Heart right ventricle (tissue), 16 donors: ENCODE measurements at regions not wholly inside any gene's neighbourhood (a gene's known extent, or its start where the extent isn't known, plus 50 kb on each side); places are given as distances from the start of the nearest gene placed in this dataset.

Experiments
- ATAC-seq, 8 donors: fragments of 200-7000 bp; cut with Tn5 transposase; one replicate each; pipeline ENCODE4 v1.9.1; 2020; ENCODE audit warnings: mild to moderate bottlenecking in 8 of 8, moderate library complexity in 8 of 8, moderate number of reproducible peaks in 1 of 8
- DNase-seq, 2 donors: peaks; one replicate each; pipeline ENCODE4 v3.0.0-alpha.2; 2020
- H3K27ac ChIP-seq, 10 donors: fragments of 200-600 bp; sonication (generic) in 2 of 10; one replicate each; pipeline versions ENCODE4 v1.5.0 to v1.8.0; 2020 to 2022; ENCODE audit warnings: mild to moderate bottlenecking in 3 of 10
- H3K27me3 ChIP-seq, 7 donors: fragments of 200-600 bp; one replicate each; pipeline ENCODE4 v1.8.0; 2021 to 2022; ENCODE audit warnings: mild to moderate bottlenecking in 2 of 7
- H3K36me3 ChIP-seq, 9 donors: fragments of 200-600 bp; sonication (generic) in 1 of 9; one replicate each; pipeline versions ENCODE4 v1.5.0 to v1.8.0; 2020 to 2022; ENCODE audit warnings: mild to moderate bottlenecking in 2 of 9
- H3K4me1 ChIP-seq, 9 donors: fragments of 200-600 bp; sonication (generic) in 1 of 9; one replicate each; pipeline versions ENCODE4 v1.5.0 to v1.8.0; 2020 to 2022; ENCODE audit warnings: mild to moderate bottlenecking in 4 of 9
- H3K4me3 ChIP-seq, 10 donors: fragments of 200-600 bp; sonication (generic) in 2 of 10; one replicate each; pipeline versions ENCODE4 v1.5.0 to v1.8.0; 2020 to 2022; ENCODE audit warnings: mild to moderate bottlenecking in 7 of 10, moderate library complexity in 2 of 10
- H3K9me3 ChIP-seq, 11 donors: fragments of 200-600 bp in 10 of 11; sonication (generic) in 2 of 11; one replicate each; pipeline versions ENCODE4 v1.5.0 to v1.8.0; 2013 to 2022; ENCODE audit warnings: mild to moderate bottlenecking in 2 of 11, control low read depth in 1 of 11, moderate library complexity in 1 of 11
- WGBS, 2 donors: extraction: QIAGEN DNeasy Blood & Tissue Kit; methylation state at CpG; one replicate each; pipeline ENCODE4 v1.1.7; 2013; ENCODE audit warnings: inconsistent platforms in 1 of 2; 5-methylcytosine and 5-hydroxymethylcytosine counted together
- intact Hi-C, 10 donors: fragments of 100-400 bp; cut with DNase I; formaldehyde crosslinking; loops; one replicate each; pipeline versions ENCODE4 v1.11.1 to v1.14.2; 2022
- TF ChIP-seq, protein P1 (sequence below), 9 donors: fragments of 200-600 bp; sonication (generic) in 2 of 9; IDR thresholded peaks; one replicate each; pipeline versions ENCODE4 v1.5.0 to v1.8.0; 2021 to 2022; ENCODE audit warnings: antibody characterized with exemption in 9 of 9, mild to moderate bottlenecking in 5 of 9, moderate library complexity in 1 of 9
- donor health status: Arrhythmogenic right ventricular cardiomyopathy.
- donor health status: ischemic (EF 13 %, LVEDD 7.1; RV severe dilation, severe dysfunction).
- donor health status: healthy with polysubstance abuse.
- donor health status: DM: no; HTN: yes; CAD: no.
- donor health status: DM: no; HTN: no; CAD: no.
- donor health status: ischemic (EF 25% LVEDD 6.9; RV normal size, moderate dysfunction).
- donor health status: ischemic (EF 25% LVEDD 5.7; RV mildly dilated, moderate dysfunction).
- donor health status: healthy.
- donor health status: DM: yes; HTN: yes; CAD: no.
- donor health status: Ischemic cardiomyopathy.
- donor health status: ischemic (EF 35%, LVEDD 5.7; RV mildly dilated, moderate dysfunction).
- donor health status: nonischemic (EF 11% LVEDD 7.7; RV severe dilation, severe dysfunction).
- donor health status: DM: yes; HTN: yes; CAD: no.
- donor health status: PGD.
- donor health status: ischemic (EF 29% LVEDD 5.4; RV normal size, mild dysfunction).
- donor health status: nonischemic (EF 23%, LVEDD 6.1; RV moderate dilation, normal function).

DNA sequence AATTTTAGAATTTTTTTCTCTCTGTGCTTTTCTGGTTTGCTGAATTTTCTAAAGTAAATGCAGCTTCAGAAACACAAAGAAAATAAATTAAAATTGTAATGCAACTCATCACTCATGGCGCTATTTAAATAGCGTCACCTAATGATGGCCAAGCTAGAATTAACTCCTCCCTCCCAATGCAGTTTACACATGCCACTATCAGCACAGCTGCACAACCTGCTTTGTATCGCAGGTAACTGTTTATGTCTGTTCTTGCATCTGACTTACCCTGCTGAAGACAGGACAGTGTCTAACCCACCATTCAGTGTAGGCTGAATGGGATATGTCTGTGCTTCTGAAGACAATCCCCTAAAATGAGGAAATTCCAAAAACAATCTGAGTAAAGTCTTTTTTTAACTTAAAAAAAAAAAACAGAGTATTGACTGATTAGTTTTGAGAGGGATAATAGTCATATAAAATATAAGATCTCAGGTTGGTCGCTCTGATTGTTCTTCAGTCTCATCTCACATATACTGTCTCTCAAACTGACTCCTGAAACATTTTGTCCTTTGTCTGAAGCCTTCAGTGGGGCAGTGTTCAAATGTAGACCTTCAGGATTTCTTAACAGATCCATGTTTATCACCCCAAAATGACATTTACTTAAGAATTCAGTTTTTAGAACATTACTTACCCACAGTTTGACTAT, 271.4 kb downstream of the ZEB2 start:
- DNase-seq, result no peak
- TF ChIP-seq, protein P1, sequence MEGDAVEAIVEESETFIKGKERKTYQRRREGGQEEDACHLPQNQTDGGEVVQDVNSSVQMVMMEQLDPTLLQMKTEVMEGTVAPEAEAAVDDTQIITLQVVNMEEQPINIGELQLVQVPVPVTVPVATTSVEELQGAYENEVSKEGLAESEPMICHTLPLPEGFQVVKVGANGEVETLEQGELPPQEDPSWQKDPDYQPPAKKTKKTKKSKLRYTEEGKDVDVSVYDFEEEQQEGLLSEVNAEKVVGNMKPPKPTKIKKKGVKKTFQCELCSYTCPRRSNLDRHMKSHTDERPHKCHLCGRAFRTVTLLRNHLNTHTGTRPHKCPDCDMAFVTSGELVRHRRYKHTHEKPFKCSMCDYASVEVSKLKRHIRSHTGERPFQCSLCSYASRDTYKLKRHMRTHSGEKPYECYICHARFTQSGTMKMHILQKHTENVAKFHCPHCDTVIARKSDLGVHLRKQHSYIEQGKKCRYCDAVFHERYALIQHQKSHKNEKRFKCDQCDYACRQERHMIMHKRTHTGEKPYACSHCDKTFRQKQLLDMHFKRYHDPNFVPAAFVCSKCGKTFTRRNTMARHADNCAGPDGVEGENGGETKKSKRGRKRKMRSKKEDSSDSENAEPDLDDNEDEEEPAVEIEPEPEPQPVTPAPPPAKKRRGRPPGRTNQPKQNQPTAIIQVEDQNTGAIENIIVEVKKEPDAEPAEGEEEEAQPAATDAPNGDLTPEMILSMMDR (IDR thresholded peaks at IDR 0.05), result no peak
- ATAC-seq, result no peak
- Histone ChIP-seq H3K36me3 (no peaks in the 10 kb centered on the region), H3K27ac (no peak overlapping the region), H3K9me3 (peaks cover 0 to 19% (median 10%) of the 10 kb centered on the region in 11 donors), H3K27me3 (no peaks in the 10 kb centered on the region), H3K4me1 (peaks cover 0 to 9% (median 0%) of the 10 kb centered on the region in 9 donors), H3K4me3 (no peak overlapping the region)
- 99% methylated on average over 4 of the region's 4 CpGs for WGBS, 2 donors
- intact Hi-C loops, result no loop called here

DNA sequence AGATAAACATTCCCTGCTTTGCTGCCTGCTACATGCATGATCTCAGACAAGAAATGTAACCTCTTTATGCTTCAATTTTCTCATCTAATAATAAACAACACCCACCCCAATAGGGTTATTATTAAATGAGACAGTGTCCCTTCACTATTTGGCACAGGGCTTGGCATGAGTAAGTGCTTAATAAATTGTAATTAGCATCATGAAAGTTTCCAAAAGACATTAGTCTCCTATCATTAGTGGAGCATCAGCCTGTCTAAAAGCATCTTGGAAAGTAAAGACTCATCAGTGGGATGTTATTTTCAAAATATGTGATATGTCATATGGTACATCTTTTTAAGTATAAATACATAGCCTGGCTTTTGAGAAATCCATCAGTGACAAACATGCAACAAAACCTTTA, 275.0 kb downstream of the ZEB2 start:
- H3K9me3 ChIP-seq, result no peaks in the 10 kb centered on the region
- H3K4me1 ChIP-seq, result peaks cover 0 to 27% (median 8%) of the 10 kb centered on the region in 9 donors
- TF ChIP-seq, protein P1 (IDR thresholded peaks at IDR 0.05), result no peak
- H3K4me3 ChIP-seq, result no peak overlapping the region
- H3K27ac ChIP-seq, result no peak overlapping the region
- H3K36me3 ChIP-seq, result no peaks in the 10 kb centered on the region
- DNase-seq, result no peak
- ATAC-seq, result no peak
- H3K27me3 ChIP-seq, result no peaks in the 10 kb centered on the region
- intact Hi-C loops, result no loop called here

DNA sequence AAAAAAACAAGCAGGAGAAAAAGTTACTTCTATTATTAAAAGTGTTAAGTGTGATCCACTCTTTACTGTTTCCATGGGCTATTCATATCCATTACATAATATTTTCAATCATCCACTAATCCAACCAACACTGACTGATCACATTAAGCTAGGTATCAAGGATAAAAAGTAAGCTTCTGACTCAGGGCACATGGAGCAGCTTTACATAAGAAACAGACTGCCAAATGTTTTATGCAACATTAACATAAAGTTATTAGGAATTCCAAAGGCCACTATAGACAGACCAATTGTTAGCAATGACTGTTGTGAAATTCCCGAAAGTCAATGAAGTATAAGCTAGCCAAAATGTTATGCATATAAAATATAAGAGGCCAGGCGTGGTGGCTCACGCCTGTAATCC, 277.6 kb downstream of the ZEB2 start:
- Histone ChIP-seq H3K27me3 (no peaks in the 10 kb centered on the region), H3K36me3 (no peaks in the 10 kb centered on the region), H3K27ac (no peak overlapping the region), H3K9me3 (no peaks in the 10 kb centered on the region), H3K4me1 (peaks cover 0 to 34% (median 14%) of the 10 kb centered on the region in 9 donors), H3K4me3 (no peak overlapping the region)
- ATAC-seq (no peak), DNase-seq (no peak)
- 99% methylated on average over 3 of the region's 3 CpGs for WGBS, 2 donors
- TF ChIP-seq, protein P1 (IDR thresholded peaks at IDR 0.05), result no peak
- intact Hi-C loops, result no loop called here

DNA sequence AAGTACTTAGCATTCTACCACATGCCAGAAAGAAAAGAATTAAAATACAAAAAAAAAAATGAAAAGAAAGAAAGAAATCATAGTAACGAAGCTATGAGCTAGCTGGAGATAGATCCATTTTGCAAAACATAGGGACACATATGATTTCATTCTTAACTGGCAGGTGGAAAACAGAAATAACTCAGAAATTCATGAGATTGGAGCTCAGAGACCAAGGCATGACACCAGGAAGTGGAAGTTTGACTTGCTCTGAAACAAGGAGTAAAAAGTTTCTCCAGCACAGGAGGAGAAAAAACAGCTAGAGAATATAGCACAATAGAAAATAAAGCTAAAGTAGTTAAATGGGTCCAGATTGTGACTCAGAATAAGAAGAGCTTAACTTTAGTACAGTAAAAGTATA, 278.1 kb downstream of the ZEB2 start:
- TF ChIP-seq, protein P1 (IDR thresholded peaks at IDR 0.05), result no peak
- H3K9me3 ChIP-seq, result no peaks in the 10 kb centered on the region
- no peaks in the 10 kb centered on the region for H3K27me3 ChIP-seq
- intact Hi-C loops, result no loop called here
- H3K27ac ChIP-seq, result no peak overlapping the region
- H3K36me3 ChIP-seq, result no peaks in the 10 kb centered on the region
- H3K4me3 ChIP-seq, result no peak overlapping the region
- peaks cover 0 to 39% (median 14%) of the 10 kb centered on the region in 9 donors for H3K4me1 ChIP-seq
- DNase-seq (no peak), ATAC-seq (no peak)
- 84 to 91% methylated on average over 1 of the region's 1 CpG for WGBS, 2 donors
